ENCODE measurements at regions not wholly inside any gene's neighbourhood (a gene's known extent, or its start where the extent isn't known, plus 50 kb on each side); places are given as distances from the start of the nearest gene placed in this dataset.
"Not testable (repeated sequence)": the region's sequence is repeated elsewhere in the genome, so short reads cannot be mapped to it uniquely, and the experiment has no call there.

GRCh38 chr7:65509368-65510186, 135.9 kb downstream of the ZNF92 start:
- H3K79me2 ChIP-seq (replicated peaks; ENCODE audit: insufficient read depth, low read length), result no peaks in the 10 kb centered on the region
- H2AFZ ChIP-seq (ENCODE audit: low read depth, low read length), result peak overlapping the region; percentile 27
- TF ChIP-seq TAF1 (IDR thresholded peaks at IDR 0.05; ENCODE audit: low read depth) (no peak), MXI1 (conservative IDR thresholded peaks at IDR 0.05; ENCODE audit: poor library complexity, severe bottlenecking) (no peak), RAD21 (conservative IDR thresholded peaks at IDR 0.05) (no peak), POLR2AphosphoS5 (IDR thresholded peaks at IDR 0.05) (peak; percentile 17), EZH2 (IDR thresholded peaks at IDR 0.05; ENCODE audit: borderline replicate concordance, insufficient read depth, low read length, poor library complexity, severe bottlenecking) (peak; percentile 75), SMC3 (conservative IDR thresholded peaks at IDR 0.05; ENCODE audit: poor library complexity) (no peak)
- peak overlapping the region; percentile 55 for H3K9ac ChIP-seq (ENCODE audit: low read length)
- no peaks in the 10 kb centered on the region for H3K9me3 ChIP-seq (ENCODE audit: low read length)
- no peaks in the 10 kb centered on the region for H3K36me3 ChIP-seq (ENCODE audit: insufficient read depth, low read length)
- peaks cover 28% of the 10 kb centered on the region for H3K27me3 ChIP-seq (ENCODE audit: insufficient read depth, low read depth, low read length)
- H3K9me2 ChIP-seq (ENCODE audit: insufficient read depth, low read length), result no peaks in the 10 kb centered on the region
- H4K20me1 ChIP-seq (ENCODE audit: insufficient read depth), result no peaks in the 10 kb centered on the region
- peak overlapping the region; percentile 70 for H3K4me2 ChIP-seq (ENCODE audit: low read length)
- no peaks in the 10 kb centered on the region for H3F3A ChIP-seq (ENCODE audit: insufficient read depth, low read length, poor library complexity, severe bottlenecking)
- no peak overlapping the region for H3K27ac ChIP-seq (ENCODE audit: low read length)
- peak overlapping the region; percentile 73 for H3K4me3 ChIP-seq (ENCODE audit: low read length)

GRCh38 chr7:65510187-65510538, 136.5 kb downstream of the ZNF92 start:
- not testable (repeated sequence) for H3K27ac ChIP-seq (ENCODE audit: low read length); H3K9me3 ChIP-seq (ENCODE audit: low read length); H4K20me1 ChIP-seq (ENCODE audit: insufficient read depth); H3K9me2 ChIP-seq (ENCODE audit: insufficient read depth, low read length); H3K36me3 ChIP-seq (ENCODE audit: insufficient read depth, low read length); H2AFZ ChIP-seq (ENCODE audit: low read depth, low read length); H3K4me2 ChIP-seq (ENCODE audit: low read length); H3F3A ChIP-seq (ENCODE audit: insufficient read depth, low read length, poor library complexity, severe bottlenecking); H3K79me2 ChIP-seq (replicated peaks; ENCODE audit: insufficient read depth, low read length)
- H3K9ac ChIP-seq (ENCODE audit: low read length), result peak overlapping the region; percentile 55
- H3K27me3 ChIP-seq (ENCODE audit: insufficient read depth, low read depth, low read length), result peaks cover 28% of the 10 kb centered on the region
- H3K4me3 ChIP-seq (ENCODE audit: low read length), result peak overlapping the region; percentile 73

- H2AFZ ChIP-seq (ENCODE audit: low read depth, low read length); H3K4me2 ChIP-seq (ENCODE audit: low read length); H3F3A ChIP-seq (ENCODE audit: insufficient read depth, low read length, poor library complexity, severe bottlenecking); H3K4me3 ChIP-seq (ENCODE audit: low read length); H3K36me3 ChIP-seq (ENCODE audit: insufficient read depth, low read length); H3K9me3 ChIP-seq (ENCODE audit: low read length); H3K79me2 ChIP-seq (replicated peaks; ENCODE audit: insufficient read depth, low read length); H3K27me3 ChIP-seq (ENCODE audit: insufficient read depth, low read depth, low read length); H4K20me1 ChIP-seq (ENCODE audit: insufficient read depth); H3K9me2 ChIP-seq (ENCODE audit: insufficient read depth, low read length); H3K27ac ChIP-seq (ENCODE audit: low read length); H3K9ac ChIP-seq (ENCODE audit: low read length): not testable (repeated sequence)
These were observed 146.1 kb downstream of the ZNF92 start for GRCh38 chr7:65519751-65520150.

- H3K9me3 ChIP-seq (ENCODE audit: low read length); H3K27ac ChIP-seq (ENCODE audit: low read length); H4K20me1 ChIP-seq (ENCODE audit: insufficient read depth); H3K9ac ChIP-seq (ENCODE audit: low read length); H3K4me2 ChIP-seq (ENCODE audit: low read length); H3K27me3 ChIP-seq (ENCODE audit: insufficient read depth, low read depth, low read length); H3K36me3 ChIP-seq (ENCODE audit: insufficient read depth, low read length); H3K9me2 ChIP-seq (ENCODE audit: insufficient read depth, low read length); H3K4me3 ChIP-seq (ENCODE audit: low read length); H2AFZ ChIP-seq (ENCODE audit: low read depth, low read length); H3F3A ChIP-seq (ENCODE audit: insufficient read depth, low read length, poor library complexity, severe bottlenecking); H3K79me2 ChIP-seq (replicated peaks; ENCODE audit: insufficient read depth, low read length): not testable (repeated sequence)
These were observed 172.0 kb downstream of the ZNF92 start for GRCh38 chr7:65545465-65546161.

DNA sequence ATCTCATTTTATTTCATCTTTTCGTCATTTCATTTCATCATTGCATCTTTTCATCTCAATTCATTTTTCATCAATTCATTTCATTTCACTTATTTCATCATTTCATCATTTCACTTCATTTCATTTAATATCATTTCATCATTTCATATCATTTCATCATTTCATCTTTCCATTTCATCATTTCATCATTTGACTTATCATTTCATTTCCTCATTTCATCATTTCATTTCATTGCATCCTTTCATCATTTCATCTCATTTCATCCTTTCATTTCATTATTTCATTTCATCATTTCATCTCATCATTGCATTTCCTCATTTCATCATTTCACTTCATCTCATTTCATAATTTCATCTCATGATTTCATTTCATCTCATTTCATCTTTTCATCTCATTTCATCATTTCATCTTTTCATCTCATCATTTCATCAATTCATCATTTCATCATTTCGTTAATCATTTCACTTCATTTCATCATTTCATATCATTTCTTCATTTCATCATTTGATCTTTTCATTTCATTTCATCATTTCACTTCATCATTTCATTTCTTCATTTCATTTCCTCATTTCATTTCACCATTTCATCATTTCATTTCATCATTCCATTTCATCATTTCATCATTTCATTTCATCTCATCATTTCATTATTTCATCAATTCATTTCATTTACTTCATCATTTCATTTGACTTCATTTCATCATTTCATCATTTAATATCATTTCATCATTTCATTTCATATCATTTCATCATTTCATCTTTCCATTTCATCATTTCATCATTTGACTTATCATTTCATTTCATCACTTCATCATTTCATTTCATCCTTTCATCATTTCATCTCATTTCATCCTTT, 176.2 kb downstream of the ZNF92 start:
- not testable (repeated sequence) for H3K9me2 ChIP-seq (ENCODE audit: insufficient read depth, low read length); H3K27ac ChIP-seq (ENCODE audit: low read length); H3K9me3 ChIP-seq (ENCODE audit: low read length); H4K20me1 ChIP-seq (ENCODE audit: insufficient read depth); H2AFZ ChIP-seq (ENCODE audit: low read depth, low read length); H3K4me3 ChIP-seq (ENCODE audit: low read length); H3K79me2 ChIP-seq (replicated peaks; ENCODE audit: insufficient read depth, low read length); H3F3A ChIP-seq (ENCODE audit: insufficient read depth, low read length, poor library complexity, severe bottlenecking); H3K4me2 ChIP-seq (ENCODE audit: low read length); H3K9ac ChIP-seq (ENCODE audit: low read length); H3K27me3 ChIP-seq (ENCODE audit: insufficient read depth, low read depth, low read length); H3K36me3 ChIP-seq (ENCODE audit: insufficient read depth, low read length)

- not testable (repeated sequence) for H3K27me3 ChIP-seq (ENCODE audit: insufficient read depth, low read depth, low read length); H3K27ac ChIP-seq (ENCODE audit: low read length); H3F3A ChIP-seq (ENCODE audit: insufficient read depth, low read length, poor library complexity, severe bottlenecking); H3K9me2 ChIP-seq (ENCODE audit: insufficient read depth, low read length); H3K4me2 ChIP-seq (ENCODE audit: low read length); H3K79me2 ChIP-seq (replicated peaks; ENCODE audit: insufficient read depth, low read length); H3K4me3 ChIP-seq (ENCODE audit: low read length); H3K9ac ChIP-seq (ENCODE audit: low read length); H4K20me1 ChIP-seq (ENCODE audit: insufficient read depth); H3K36me3 ChIP-seq (ENCODE audit: insufficient read depth, low read length); H3K9me3 ChIP-seq (ENCODE audit: low read length); H2AFZ ChIP-seq (ENCODE audit: low read depth, low read length)
These were observed 176.8 kb downstream of the ZNF92 start for GRCh38 chr7:65550444-65550809.

Data from neural cell (in vitro differentiated cells).